IPS DF 6.9 (cell line): ENCODE measurements at regions not wholly inside any gene's neighbourhood (a gene's known extent, or its start where the extent isn't known, plus 50 kb on each side); places are given as distances from the start of the nearest gene placed in this dataset.

Source experiments
- DNase-seq: peaks from one replicate; pipeline ENCODE4 v3.0.0-alpha.2; 2013; ENCODE audit warnings: low read depth, low spot score
- H3K27ac ChIP-seq: one replicate; pipeline ENCODE4 v1.5.1; 2013; ENCODE audit warnings: low read length, control low read depth
- H3K27me3 ChIP-seq: 2 replicates; pipeline ENCODE4 v1.6.1; 2013; ENCODE audit warnings: mild to moderate bottlenecking, low read length; ENCODE audit not compliant: control insufficient read depth, insufficient read depth
- H3K36me3 ChIP-seq: 2 replicates; pipeline ENCODE4 v1.6.1; 2013; ENCODE audit warnings: low read length; ENCODE audit not compliant: control insufficient read depth, insufficient read depth
- H3K4me1 ChIP-seq: 2 replicates; pipeline ENCODE4 v1.6.1; 2013; ENCODE audit warnings: low read length; ENCODE audit not compliant: control insufficient read depth, insufficient read depth
- H3K4me3 ChIP-seq: 2 replicates; pipeline ENCODE4 v1.5.1; 2013; ENCODE audit warnings: mild to moderate bottlenecking, low read length
- H3K9me3 ChIP-seq: 2 replicates; pipeline ENCODE4 v1.6.1; 2013; ENCODE audit warnings: low read length, inconsistent platforms; ENCODE audit not compliant: control insufficient read depth, insufficient read depth
- WGBS: extraction: QIAGEN DNeasy Blood & Tissue Kit; methylation state at CpG from one replicate; pipeline ENCODE4 v1.1.7; 2013; ENCODE audit warnings: mixed read lengths, missing lambda C conversion rate; ENCODE audit not compliant: insufficient read length, insufficient coverage; 5-methylcytosine and 5-hydroxymethylcytosine counted together

- Histone ChIP-seq H3K4me1 (no peaks in the 10 kb centered on the region), H3K36me3 (no peaks in the 10 kb centered on the region), H3K4me3 (no peak overlapping the region), H3K27ac (no peak overlapping the region), H3K27me3 (no peaks in the 10 kb centered on the region), H3K9me3 (no peaks in the 10 kb centered on the region)
- no peak for DNase-seq
- WGBS = 100% methylated on average over 1 of the region's 1 CpG
Measured at GRCh38 chr2:56688661-56689060, 504.9 kb downstream of the CCDC85A start.

- Histone ChIP-seq H3K36me3 (no peaks in the 10 kb centered on the region), H3K27ac (no peak overlapping the region), H3K4me3 (no peak overlapping the region), H3K9me3 (no peaks in the 10 kb centered on the region), H3K4me1 (no peaks in the 10 kb centered on the region), H3K27me3 (no peaks in the 10 kb centered on the region)
- no peak for DNase-seq
- no CpG with 5 or more reads among the region's 2 CpGs for WGBS
Measured at GRCh38 chr2:56693501-56693900, 509.7 kb downstream of the CCDC85A start.

- no peaks in the 10 kb centered on the region for H3K36me3 ChIP-seq
- no peaks in the 10 kb centered on the region for H3K27me3 ChIP-seq
- H3K27ac ChIP-seq = no peak overlapping the region
- no peaks in the 10 kb centered on the region for H3K9me3 ChIP-seq
- H3K4me1 ChIP-seq = no peaks in the 10 kb centered on the region
- no CpG with 5 or more reads among the region's 2 CpGs for WGBS
- no peak overlapping the region for H3K4me3 ChIP-seq
- no peak for DNase-seq
Measured at GRCh38 chr2:56703001-56703400, 519.2 kb downstream of the CCDC85A start.

GRCh38 chr2:56705713-56706112, 521.9 kb downstream of the CCDC85A start:
- Histone ChIP-seq H3K4me3 (no peak overlapping the region), H3K9me3 (no peaks in the 10 kb centered on the region), H3K36me3 (no peaks in the 10 kb centered on the region), H3K27ac (no peak overlapping the region), H3K27me3 (no peaks in the 10 kb centered on the region), H3K4me1 (no peaks in the 10 kb centered on the region)
- WGBS = no CpG with 5 or more reads among the region's 2 CpGs
- no peak for DNase-seq

GRCh38 chr2:56707218-56707617, 523.4 kb downstream of the CCDC85A start:
- H3K4me1 ChIP-seq = no peaks in the 10 kb centered on the region
- no peak for DNase-seq
- H3K9me3 ChIP-seq = no peaks in the 10 kb centered on the region
- H3K4me3 ChIP-seq = no peak overlapping the region
- no peak overlapping the region for H3K27ac ChIP-seq
- no CpG with 5 or more reads among the region's 3 CpGs for WGBS
- no peaks in the 10 kb centered on the region for H3K36me3 ChIP-seq
- no peaks in the 10 kb centered on the region for H3K27me3 ChIP-seq

- Histone ChIP-seq H3K36me3 (no peaks in the 10 kb centered on the region), H3K27me3 (no peaks in the 10 kb centered on the region), H3K27ac (no peak overlapping the region), H3K9me3 (no peaks in the 10 kb centered on the region), H3K4me1 (no peaks in the 10 kb centered on the region), H3K4me3 (no peak overlapping the region)
- no peak for DNase-seq
- no CpG with 5 or more reads among the region's 2 CpGs for WGBS
Measured at GRCh38 chr2:56707650-56708049, 523.9 kb downstream of the CCDC85A start.

GRCh38 chr2:56709181-56709580, 525.4 kb downstream of the CCDC85A start:
- H3K4me3 ChIP-seq = no peak overlapping the region
- no peaks in the 10 kb centered on the region for H3K4me1 ChIP-seq

GRCh38 chr2:56713161-56713676, 529.4 kb downstream of the CCDC85A start:
- Histone ChIP-seq H3K4me3 (no peak overlapping the region), H3K27me3 (no peaks in the 10 kb centered on the region)
- DNase-seq = no peak

More at GRCh38 chr2:56709181-56709580, 525.4 kb downstream of the CCDC85A start:
- Histone ChIP-seq H3K9me3 (no peaks in the 10 kb centered on the region), H3K36me3 (no peaks in the 10 kb centered on the region), H3K27ac (no peak overlapping the region), H3K27me3 (no peaks in the 10 kb centered on the region)
- no CpG with 5 or more reads among the region's 3 CpGs for WGBS
- no peak for DNase-seq

GRCh38 chr2:56713978-56714377, 530.2 kb downstream of the CCDC85A start:
- WGBS = no CpG with 5 or more reads among the region's 1 CpG
- Histone ChIP-seq H3K4me3 (no peak overlapping the region), H3K36me3 (no peaks in the 10 kb centered on the region), H3K27me3 (no peaks in the 10 kb centered on the region), H3K27ac (no peak overlapping the region), H3K4me1 (no peaks in the 10 kb centered on the region), H3K9me3 (no peaks in the 10 kb centered on the region)
- no peak for DNase-seq

More at GRCh38 chr2:56713161-56713676, 529.4 kb downstream of the CCDC85A start:
- Histone ChIP-seq H3K4me1 (no peaks in the 10 kb centered on the region), H3K27ac (no peak overlapping the region), H3K36me3 (no peaks in the 10 kb centered on the region), H3K9me3 (no peaks in the 10 kb centered on the region)
- no CpG with 5 or more reads among the region's 5 CpGs for WGBS

GRCh38 chr2:56714400-56714799, 530.6 kb downstream of the CCDC85A start:
- WGBS = no CpG with 5 or more reads among the region's 7 CpGs
- no peaks in the 10 kb centered on the region for H3K36me3 ChIP-seq
- no peaks in the 10 kb centered on the region for H3K27me3 ChIP-seq
- H3K4me3 ChIP-seq = no peak overlapping the region
- DNase-seq = no peak
- H3K9me3 ChIP-seq = no peaks in the 10 kb centered on the region
- no peak overlapping the region for H3K27ac ChIP-seq
- no peaks in the 10 kb centered on the region for H3K4me1 ChIP-seq

GRCh38 chr2:56715683-56716082, 531.9 kb downstream of the CCDC85A start:
- DNase-seq = no peak
- H3K27me3 ChIP-seq = no peaks in the 10 kb centered on the region
- no peak overlapping the region for H3K27ac ChIP-seq
- no peaks in the 10 kb centered on the region for H3K4me1 ChIP-seq
- WGBS = no CpG with 5 or more reads among the region's 3 CpGs
- H3K36me3 ChIP-seq = no peaks in the 10 kb centered on the region
- no peaks in the 10 kb centered on the region for H3K9me3 ChIP-seq
- no peak overlapping the region for H3K4me3 ChIP-seq
